ENCODE measurements at regions not wholly inside any gene's neighbourhood (a gene's known extent, or its start where the extent isn't known, plus 50 kb on each side); places are given as distances from the start of the nearest gene placed in this dataset.
"Not testable (repeated sequence)": the region's sequence is repeated elsewhere in the genome, so short reads cannot be mapped to it uniquely, and the experiment has no call there.

- H3K27me3 ChIP-seq, result no peaks in the 10 kb centered on the region
- H3K4me1 ChIP-seq, result no peaks in the 10 kb centered on the region
- no peak overlapping the region for H3K4me3 ChIP-seq
- DNase-seq (ENCODE audit: low spot score), result no peak
- no peaks in the 10 kb centered on the region for H3K9me3 ChIP-seq
- H3K27ac ChIP-seq, result no peak overlapping the region
- TF ChIP-seq CTCF (IDR thresholded peaks at IDR 0.05), result peak; percentile 21 to 63
- no peaks in the 10 kb centered on the region for H3K36me3 ChIP-seq
Observed at GRCh38 chr13:22801402-22802003, 379.3 kb upstream of the SGCG start.

GRCh38 chr13:22812793-22813192 is 368.0 kb upstream of the SGCG start:
- H3K27ac ChIP-seq, result peak overlapping the region in 1 of 2 donors; percentile 27
- H3K4me1 ChIP-seq, result peaks cover 0 to 15% of the 10 kb centered on the region in 2 donors
- H3K27me3 ChIP-seq, result no peaks in the 10 kb centered on the region
- H3K9me3 ChIP-seq, result no peaks in the 10 kb centered on the region
- no peak overlapping the region for H3K4me3 ChIP-seq
- DNase-seq (ENCODE audit: low spot score), result no peak
- no peak for TF ChIP-seq CTCF (IDR thresholded peaks at IDR 0.05)
- H3K36me3 ChIP-seq, result no peaks in the 10 kb centered on the region

- not testable (repeated sequence) for DNase-seq (ENCODE audit: low spot score)
Observed at GRCh38 chr13:22813531-22814377, 367.0 kb upstream of the SGCG start.

DNA sequence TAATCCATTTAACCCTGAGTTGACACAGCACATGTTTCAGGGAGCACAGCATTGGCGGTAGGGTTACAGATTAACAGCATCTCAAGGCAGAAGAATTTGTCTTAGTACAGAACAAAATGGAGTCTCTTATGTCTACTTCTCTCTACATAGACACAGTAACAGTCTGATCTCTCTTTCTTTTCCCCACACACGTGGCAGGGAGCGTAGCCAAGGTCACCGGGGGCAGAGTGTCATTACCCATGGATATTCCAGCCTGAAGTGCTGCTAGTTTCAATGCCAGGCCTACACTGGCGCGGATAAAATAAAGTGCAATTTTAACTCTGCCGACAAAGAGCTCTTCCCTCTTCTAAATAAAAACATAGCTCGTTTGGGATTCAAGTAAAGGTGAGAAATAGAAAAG is 366.3 kb upstream of the SGCG start:
- H3K36me3 ChIP-seq; H3K4me3 ChIP-seq; H3K27ac ChIP-seq; H3K27me3 ChIP-seq; DNase-seq (ENCODE audit: low spot score); H3K9me3 ChIP-seq: not testable (repeated sequence)
- H3K4me1 ChIP-seq, result peaks cover 0 to 15% of the 10 kb centered on the region in 2 donors

More at GRCh38 chr13:22813531-22814377, 367.0 kb upstream of the SGCG start:
- H3K27ac ChIP-seq, H3K4me3 ChIP-seq, H3K36me3 ChIP-seq, H3K27me3 ChIP-seq, H3K9me3 ChIP-seq: not testable (repeated sequence)
- peaks cover 0 to 15% of the 10 kb centered on the region in 2 donors for H3K4me1 ChIP-seq

- Histone ChIP-seq H3K4me3 (no peak overlapping the region), H3K4me1 (no peaks in the 10 kb centered on the region), H3K36me3 (no peaks in the 10 kb centered on the region), H3K27ac (no peak overlapping the region), H3K9me3 (no peaks in the 10 kb centered on the region), H3K27me3 (no peaks in the 10 kb centered on the region)
- TF ChIP-seq CTCF (IDR thresholded peaks at IDR 0.05), result no peak
- DNase-seq (ENCODE audit: low spot score), result no peak
Observed at GRCh38 chr13:22821589-22821988, 359.2 kb upstream of the SGCG start.

- DNase-seq (ENCODE audit: low spot score), result no peak
- H3K27ac ChIP-seq, result no peak overlapping the region
Observed at GRCh38 chr13:22825186-22825585, 355.6 kb upstream of the SGCG start.

More at GRCh38 chr13:22825186-22825585, 355.6 kb upstream of the SGCG start:
- Histone ChIP-seq H3K27me3 (no peaks in the 10 kb centered on the region), H3K9me3 (no peaks in the 10 kb centered on the region), H3K36me3 (no peaks in the 10 kb centered on the region), H3K4me3 (no peak overlapping the region), H3K4me1 (no peaks in the 10 kb centered on the region)
- no peak for TF ChIP-seq CTCF (IDR thresholded peaks at IDR 0.05)

All from right atrium auricular region (tissue), 2 donors.